HG03378 (cell line): ENCODE measurements at regions not wholly inside any gene's neighbourhood (a gene's known extent, or its start where the extent isn't known, plus 50 kb on each side); places are given as distances from the start of the nearest gene placed in this dataset.

Experiments
- ATAC-seq: cut with Tn5 transposase; IDR thresholded peaks from one replicate; pipeline ENCODE4 v1.9.1; 2021; ENCODE audit warnings: mild to moderate bottlenecking, moderate library complexity; ENCODE audit not compliant: unreplicated experiment

DNA sequence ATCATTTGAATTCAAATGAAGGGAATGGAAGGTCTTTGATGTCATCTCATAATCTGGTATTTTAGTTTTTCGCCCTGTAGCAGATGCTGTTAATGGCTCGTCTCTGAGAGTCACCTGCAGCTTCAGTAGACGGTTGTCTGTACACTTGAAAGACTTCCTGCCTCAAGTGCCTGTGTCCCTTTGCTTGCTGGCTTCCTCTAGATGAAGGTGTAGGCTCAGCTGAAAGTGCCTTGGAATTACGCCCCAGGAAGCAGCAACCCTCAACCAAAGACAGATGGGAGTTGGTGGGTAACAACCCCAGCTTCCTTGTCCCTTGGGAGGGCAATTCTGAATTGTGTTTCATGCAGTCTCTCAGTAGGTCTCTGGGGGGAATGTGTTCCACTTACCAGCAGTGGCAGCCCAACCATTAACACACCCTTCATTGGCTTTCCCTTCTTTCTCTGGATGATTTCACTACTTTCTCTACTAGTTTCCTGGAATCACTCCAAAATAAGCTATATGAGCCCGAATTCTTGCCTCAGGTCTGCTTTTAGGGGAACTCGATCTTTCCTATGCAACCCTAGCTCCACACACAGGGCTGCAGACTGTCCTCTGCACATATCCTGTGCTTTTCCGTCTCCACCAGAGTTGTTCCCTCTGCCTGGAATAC, 395.6 kb downstream of the DMAC1 start:
- no peak for ATAC-seq

DNA sequence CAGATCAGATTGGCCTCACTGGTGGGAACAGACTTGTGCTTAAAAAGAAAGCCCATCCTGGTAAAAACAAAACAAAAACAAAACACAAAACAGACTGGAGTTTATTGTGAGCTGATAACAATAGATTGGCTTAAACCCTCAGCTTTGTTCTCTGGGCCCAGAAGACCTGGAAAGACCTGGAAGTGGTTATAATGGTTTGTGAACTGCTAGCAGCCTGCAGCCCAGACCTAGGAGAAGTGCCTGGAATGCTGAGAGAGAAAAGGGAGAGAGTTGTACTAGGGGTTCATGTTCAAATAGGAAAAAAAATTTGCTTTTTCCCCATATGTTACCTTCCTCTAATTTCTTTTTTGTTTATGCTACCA, 396.6 kb downstream of the DMAC1 start:
- ATAC-seq = no peak

DNA sequence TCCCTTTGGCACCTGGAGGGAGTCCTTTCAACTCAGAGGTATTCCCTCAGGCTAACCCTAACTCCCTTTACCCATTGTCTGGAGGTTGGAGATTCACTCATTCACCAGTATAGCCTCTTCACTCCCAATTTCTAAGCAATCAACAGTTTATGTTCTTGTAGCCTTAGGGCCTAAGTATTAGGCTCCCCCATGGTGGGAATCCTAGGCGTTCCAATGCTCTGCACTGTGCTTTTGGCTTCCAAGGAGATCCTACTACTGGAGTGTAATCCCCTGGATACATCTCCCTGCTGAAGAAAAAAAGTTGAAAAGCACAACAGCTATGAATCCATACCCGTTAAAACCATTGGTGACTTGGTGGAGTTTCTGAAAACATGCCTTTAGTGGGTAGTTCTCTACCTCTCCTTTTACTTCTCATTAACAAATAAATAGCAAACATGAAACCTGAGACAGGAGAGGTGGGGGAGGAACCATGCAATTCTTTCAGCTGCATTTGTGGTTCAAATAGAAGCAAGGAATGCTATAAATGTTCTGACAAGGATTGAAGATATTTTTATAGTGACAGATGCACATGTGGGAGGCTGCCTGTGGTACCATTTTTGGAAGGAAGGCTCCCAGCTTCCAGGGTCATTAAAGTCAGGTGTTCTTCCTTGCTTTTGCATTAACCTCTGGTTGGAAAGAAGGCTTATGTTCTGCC, 397.1 kb downstream of the DMAC1 start:
- no peak for ATAC-seq

DNA sequence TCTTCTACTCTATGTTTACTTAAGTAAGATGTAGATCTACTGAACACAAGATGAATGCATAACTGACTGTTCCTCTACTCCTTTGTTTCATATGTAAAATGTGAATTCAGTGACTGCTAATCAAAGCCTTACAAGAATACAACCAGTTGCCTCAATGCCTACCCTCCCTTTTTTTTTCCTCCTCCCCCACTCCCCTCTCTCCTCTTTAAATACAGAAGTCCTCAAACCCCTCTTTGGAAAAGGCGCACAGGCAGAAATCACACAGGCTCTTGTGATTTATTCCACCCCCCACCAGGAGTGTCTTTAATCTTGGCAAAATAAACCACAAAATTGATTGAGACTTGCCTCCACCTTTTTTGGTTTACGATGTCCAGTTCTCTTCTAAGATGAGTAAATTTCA, 398.5 kb downstream of the DMAC1 start:
- ATAC-seq = no peak

DNA sequence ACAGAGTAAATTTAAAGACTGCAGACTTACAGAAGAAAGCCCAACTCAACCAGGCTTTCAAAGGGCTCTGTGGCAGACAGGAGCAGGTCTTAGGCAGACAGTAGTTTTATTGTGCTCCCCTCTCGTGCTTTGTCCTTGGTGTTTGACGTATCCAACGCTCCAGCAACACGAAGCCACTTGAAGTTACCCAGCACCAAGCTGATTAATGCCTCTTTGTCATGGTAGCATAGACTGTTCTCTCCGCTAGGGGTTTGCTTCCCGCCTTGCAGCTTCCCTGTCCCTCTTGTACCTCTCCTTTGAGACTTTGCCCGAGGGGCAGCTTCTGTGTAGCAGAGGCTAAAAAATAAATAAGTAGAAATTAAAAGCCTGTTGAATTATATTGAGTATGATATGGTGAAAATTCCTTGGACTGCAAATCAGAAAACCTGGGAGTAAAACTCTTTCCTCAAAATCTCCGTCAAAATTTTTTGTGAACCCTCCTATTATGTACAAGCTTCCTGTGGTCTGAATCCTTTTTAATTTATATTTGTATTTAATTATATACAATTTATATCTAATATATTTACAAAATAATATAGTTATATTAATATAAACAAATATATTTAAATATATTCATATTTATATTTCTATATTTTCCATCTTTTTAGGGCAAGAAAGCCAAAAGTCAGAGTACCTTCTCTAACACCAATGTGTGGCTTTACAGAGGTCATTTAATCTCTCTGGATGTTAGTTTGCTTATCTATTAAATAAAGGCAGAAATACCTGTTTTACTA, 405.4 kb downstream of the DMAC1 start:
- no peak for ATAC-seq

DNA sequence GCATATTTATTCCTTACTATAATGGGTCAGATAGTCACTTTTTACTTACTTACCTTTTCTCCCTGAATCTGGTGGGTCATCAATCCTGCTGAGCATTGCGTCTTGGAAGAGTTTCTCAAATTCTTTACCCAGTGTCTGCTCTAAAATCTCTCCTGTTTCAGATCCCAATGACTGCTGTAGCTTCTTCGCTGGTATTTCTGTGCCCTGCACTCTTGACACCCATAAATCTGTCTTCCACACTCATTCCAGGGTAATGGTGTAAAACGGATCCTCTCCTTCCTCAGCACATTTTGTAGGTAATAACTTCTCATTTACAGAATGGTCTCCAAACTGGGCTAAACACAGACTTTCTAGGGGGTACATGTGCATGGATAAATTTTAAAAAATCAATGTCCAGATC, 407.4 kb downstream of the DMAC1 start:
- no peak for ATAC-seq

DNA sequence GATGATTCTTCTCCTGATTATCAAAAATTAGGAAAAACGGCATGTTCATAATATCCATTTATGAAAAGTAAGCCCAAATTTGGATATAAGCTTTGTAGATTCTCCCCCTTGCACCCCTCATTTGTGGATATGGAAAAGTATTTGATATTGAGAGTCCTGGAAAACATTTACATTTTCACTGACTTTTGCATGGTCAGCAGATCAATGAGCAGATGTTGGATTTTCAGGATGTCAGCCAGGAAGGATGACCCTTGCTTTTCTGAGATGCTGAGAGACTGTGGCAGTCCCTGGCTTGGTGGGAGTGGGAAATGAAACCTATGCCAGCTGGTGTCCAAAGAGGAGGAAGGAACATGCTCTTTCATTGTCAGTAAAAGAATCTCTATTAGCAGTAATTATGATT, 410.8 kb downstream of the DMAC1 start:
- no peak for ATAC-seq

DNA sequence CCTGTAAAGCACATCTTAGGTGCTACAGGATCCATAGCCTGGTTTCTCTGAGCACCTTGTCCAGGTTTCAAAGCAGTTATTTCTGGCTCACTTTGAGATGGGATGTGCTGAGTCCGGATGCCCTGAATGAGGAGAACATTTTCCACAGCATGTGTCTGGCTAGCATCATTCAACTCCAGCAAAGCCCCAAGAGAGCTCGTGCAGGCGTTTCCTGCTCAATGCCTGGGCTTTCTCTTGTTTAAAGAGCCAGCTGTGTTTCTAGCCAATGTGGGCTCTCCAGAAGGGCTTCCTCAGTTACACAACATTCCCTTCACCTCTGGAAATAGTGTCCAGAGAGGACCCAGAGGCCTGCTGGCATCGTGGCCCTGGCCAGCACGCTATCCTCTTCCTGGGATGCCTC, 411.7 kb downstream of the DMAC1 start:
- no peak for ATAC-seq

DNA sequence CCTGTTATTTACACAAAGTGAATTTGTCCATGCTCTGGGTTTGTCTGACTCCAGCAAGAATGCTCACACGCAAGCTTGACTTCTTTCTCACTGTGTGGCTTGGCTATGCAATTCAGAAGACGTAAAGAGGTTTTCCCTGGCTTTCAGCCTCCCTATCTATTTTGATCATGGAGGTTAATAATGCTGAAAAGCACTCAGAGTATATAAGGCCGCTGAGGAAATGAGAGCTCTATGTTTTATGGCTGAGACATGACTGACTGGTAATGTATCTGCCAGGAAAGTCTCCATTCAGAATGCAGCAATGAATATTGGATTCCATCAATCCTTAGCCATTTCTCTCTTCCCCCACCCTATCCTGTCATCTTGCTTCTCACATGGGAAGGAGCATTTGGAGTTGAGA, 417.3 kb downstream of the DMAC1 start:
- ATAC-seq = no peak

DNA sequence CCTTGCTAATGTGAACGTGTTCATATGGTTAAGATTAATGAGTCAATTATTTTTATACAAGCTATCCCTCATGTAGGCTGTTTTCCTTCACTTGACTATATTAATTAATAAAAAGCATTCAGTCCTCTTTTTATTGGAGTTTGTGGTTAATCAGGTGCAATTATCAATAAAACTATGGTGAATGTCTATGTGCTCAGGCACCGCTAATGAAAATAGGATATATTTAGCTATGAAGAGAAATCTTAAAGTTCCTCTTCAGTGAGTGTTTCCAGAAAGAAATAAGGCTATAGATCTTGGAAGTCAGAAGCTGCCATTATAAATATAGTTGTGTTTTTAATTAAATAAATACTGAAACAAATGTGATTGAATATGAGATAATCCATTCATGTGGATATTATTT, 422.1 kb downstream of the DMAC1 start:
- no peak for ATAC-seq

DNA sequence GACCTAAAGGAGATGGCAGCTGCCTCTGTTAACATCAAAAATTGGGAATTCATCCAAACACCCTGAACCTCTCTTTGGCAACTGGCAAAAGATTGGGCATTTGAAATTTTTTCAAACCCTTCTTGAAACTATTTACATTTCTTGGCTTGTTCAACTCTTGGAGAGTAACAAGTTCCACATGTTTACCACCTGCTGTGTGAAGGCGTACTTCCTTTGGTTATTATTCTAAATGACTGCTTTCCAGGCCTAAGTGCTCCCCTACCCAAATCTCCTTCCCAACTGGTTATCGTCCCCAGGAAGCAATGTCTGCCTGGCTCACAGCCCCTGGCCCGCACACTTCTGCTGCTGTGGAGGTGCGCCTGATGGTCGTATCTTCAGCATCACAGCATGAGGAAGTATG, 422.7 kb downstream of the DMAC1 start:
- no peak for ATAC-seq

DNA sequence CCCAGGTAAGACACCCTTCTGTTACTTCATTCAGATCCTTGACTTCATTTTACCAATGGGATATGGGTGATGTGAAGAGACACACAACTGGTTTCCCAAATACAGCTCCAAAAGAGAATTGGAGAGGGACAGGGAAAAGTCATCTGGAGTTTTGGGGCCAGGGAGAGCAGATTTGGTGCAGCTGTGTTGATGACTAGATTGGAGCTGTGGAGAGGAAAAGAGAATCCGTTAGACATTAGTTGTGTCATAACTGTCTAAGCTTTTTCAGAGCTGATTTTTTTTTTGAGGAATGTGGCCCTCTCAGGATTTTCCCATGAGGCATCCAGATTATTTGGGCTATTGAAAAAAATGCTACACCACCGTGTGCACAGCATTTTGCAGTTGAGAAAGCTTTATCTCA, 423.4 kb downstream of the DMAC1 start:
- no peak for ATAC-seq

DNA sequence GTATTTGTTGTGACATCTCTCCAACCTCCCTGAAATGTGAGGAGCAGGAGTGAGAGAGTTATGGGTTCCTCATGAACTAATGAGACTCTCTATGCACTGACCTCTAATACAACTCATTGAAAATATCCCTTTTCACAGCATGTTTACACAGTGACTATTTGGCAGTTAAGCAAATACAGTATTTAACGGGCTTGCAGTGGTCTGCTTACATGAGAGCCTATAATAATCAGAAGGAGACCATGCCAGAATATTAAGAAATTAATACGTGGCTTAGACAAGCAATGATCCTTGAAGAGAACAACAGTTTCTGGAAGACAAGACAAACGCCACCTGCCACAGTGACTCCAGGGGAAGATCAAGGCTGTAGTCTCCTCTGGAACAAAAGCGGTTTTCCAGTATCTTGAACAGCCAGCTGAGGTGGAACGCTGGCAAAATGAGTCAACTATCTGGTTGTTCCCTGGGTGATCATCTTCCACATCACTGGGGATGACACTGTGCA, 424.5 kb downstream of the DMAC1 start:
- ATAC-seq = no peak

DNA sequence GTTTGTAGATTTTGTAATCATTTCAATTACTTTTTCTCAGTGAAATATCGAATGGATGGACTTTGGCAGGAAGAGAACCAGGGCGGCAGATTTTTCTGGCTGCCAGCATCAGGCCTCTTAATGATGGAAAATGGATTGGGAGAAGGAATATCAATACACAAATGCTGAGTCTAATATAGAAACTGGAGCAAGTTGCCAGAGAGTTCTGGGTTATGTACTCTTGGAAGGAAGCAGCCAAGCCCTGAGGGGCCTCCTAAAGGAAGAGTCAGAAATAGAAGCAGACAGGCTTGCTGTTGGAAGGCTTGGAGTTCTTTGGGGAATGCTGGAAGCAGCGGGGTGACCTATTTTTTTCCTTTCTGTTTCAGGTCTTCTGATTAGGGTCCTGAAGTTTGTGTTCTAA, 428.6 kb downstream of the DMAC1 start:
- no peak for ATAC-seq

DNA sequence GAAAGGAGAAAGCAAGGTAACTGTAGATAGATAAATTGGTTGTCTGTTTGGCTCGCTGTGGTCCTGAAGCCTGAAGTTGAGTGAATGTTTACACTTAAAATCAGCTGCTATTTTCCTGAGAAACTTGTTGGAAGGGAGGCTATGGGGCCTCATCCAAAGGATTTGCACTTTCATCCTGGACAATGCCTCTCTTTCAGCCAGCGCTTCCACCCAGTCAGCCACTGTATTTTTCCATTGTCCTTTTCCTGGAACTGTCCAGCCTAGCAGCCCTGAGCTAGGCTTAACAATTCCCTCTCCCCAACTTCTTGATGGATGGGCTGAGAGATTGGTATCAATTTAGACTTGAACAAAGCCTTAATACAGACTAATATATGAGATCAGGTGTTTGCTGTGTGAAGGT, 429.2 kb downstream of the DMAC1 start:
- no peak for ATAC-seq

DNA sequence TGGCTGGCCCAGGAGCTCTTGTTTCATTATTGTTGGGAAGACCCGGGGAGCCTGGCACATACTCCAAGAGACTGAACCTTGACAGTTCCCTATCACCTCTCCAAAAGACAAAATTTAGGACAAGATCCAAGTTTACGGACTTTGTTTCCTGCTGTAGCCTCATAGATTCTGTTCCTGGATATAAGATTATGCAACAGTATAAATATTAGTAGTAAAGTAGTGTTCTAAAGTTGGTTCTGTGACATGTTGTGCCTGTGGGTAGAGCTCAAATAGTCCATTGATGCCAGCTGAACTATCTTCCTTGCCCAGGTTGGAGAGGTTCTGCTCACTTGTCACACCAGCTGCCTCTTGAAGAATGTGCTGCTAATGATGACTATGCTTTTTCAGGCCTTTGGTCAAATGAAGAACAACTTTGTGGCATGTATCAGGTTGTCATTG, 430.2 kb downstream of the DMAC1 start:
- ATAC-seq = no peak

DNA sequence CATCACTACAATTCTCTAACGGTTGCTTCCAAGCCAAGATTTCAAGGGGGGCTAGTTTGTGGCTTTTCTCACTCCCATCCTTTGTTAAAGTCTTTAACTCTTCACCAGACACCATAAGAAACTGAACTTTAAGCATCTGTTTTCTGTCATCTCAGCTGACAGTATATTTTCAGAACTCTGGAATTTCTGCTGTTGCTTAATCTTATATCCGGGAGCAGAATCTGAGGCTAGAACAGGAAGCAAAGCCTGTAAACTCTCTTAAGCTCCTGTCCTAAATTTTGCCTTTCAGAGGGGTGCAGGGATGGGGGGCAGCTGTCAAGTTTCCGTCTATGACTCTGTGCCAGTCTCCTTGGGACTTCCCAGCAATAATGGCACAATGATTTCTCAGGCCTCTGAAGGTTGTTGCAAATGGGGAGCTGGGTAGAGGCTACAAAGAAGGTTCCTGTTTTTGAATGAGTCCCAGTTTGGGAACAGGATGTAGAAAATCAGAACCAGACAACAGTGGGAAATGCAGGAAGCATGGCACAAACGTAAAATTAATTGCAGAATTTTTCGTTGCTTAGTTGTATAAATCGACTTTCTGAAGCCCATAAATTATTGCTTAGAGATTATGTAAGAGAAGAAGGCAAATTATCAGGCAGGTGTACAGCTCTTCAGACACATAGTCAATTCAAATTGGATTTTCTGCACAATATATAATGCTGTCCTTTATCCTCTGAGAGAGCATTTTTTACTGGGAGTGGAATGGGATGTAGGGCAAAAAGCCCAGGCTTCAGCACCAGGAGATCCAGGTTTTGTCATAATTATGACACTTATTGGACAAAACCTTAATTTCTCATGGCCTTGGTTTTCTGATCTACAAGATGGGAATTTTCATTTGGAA, 430.9 kb downstream of the DMAC1 start:
- ATAC-seq = no peak

DNA sequence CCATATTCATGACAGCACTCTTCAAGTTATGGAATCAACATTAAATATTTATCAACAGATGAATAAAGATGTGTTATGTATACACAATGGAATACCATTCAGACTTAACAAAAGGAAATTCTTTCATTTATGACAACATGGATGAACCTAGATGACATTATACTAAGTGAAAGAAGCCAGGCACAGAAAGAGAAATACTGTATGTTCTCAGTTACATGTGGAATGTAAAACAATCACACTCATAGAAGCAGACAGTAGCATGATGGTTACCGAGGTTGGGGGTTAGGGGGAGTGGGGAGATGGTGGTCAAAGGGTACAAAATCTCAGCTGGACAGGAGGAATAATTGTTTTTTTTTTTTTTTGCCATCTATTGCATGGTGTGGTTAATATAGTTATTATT, 431.9 kb downstream of the DMAC1 start:
- ATAC-seq = no peak

DNA sequence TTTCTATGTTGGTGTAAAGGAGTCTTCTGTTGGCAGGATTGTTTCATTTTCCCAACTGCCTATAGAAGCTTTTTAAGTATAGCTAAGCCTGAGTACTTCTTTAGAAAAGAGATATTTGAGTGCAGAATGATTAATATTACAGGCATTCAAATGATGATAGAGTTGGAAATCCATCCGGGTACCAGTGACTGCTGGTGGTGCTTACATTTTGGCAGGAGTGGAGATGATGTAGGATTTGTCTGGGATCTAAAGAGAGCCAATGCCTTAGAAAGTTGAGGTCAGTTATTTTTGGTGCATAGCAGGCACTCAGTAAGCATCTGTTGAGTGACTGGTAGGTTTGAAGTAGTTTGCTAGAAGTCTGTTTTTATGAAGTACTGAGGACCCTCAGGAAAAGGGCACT, 433.5 kb downstream of the DMAC1 start:
- ATAC-seq = no peak

DNA sequence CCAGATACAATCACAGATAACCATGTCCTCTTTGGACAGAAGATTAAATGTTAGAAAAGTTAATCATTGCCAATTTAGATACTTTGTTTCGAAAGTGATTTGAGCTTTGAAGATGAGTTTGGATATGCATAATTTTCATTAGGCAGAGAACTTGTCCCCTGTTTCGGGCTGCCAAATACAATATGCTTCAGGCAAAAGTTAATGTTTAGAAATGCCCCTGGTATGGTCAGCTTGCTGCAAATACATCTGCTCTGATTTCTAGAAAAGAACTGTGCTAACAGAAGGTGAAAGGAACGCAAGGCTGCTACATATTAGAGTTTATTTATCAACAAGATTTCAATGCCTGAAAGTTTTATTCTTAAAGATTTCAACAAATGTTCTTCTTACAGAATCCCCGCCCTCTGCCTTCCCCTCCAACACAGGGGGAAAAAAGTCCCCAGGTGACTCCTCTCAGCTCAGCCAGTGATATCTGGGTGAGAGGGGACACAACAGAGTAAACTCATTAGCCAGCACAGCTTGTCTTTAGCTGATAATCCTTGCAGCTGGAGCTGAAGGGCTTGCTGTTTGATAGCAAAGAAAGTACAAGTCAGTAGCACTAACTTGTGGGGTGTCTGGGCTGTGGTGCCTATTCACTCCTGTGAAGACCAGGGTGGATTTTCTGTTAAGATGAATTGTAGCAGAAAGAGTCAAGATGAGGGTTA, 435.7 kb downstream of the DMAC1 start:
- ATAC-seq = no peak
